ENCODE measurements at regions not wholly inside any gene's neighbourhood (a gene's known extent, or its start where the extent isn't known, plus 50 kb on each side); places are given as distances from the start of the nearest gene placed in this dataset.

DNA sequence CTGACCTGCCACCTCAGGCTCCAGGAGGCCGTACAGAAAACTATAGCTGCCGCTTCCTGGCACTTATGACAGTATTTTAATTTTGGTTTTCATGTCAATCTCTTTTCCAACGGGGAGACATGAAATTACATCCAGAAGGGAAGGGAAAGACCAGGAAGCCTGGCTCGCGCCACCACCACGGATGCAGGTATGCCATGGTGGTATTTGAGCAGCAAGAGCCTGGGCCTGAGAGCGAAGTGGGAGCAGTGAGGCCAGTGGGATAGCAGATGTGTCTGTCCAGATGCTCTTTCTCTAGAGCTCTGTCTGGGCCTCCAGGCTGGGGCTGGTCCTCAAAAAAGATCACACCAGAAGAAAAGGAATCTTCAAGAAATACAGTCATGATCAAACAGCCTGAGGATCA lies 82.5 kb upstream of the CPEB2 start:
- Histone ChIP-seq H2AFZ (ENCODE audit: control insufficient read depth, low read length) (no peak overlapping the region), H3K27me3 (ENCODE audit: control insufficient read depth, extremely low read depth, insufficient read depth, low read length) (no peaks in the 10 kb centered on the region), H4K20me1 (ENCODE audit: control insufficient read depth, extremely low read depth, insufficient read depth, low read length) (no peaks in the 10 kb centered on the region), H3K4me2 (ENCODE audit: control insufficient read depth, extremely low read depth, insufficient read depth, low read depth, low read length) (no peak overlapping the region), H3K4me3 (ENCODE audit: control insufficient read depth in 2 of 3, extremely low read depth in 1 of 3, insufficient read depth in 2 of 3, low read depth in 1 of 3, low read length in 3 of 3) (no peak overlapping the region), H3K9ac (ENCODE audit: control insufficient read depth, extremely low read depth, insufficient read depth, low read length) (no peak overlapping the region), H3K79me2 (ENCODE audit: control insufficient read depth, insufficient read depth, low read length) (no peaks in the 10 kb centered on the region), H3K36me3 (ENCODE audit: control insufficient read depth in 2 of 2, extremely low read depth in 1 of 2, insufficient read depth in 2 of 2, low read length in 2 of 2) (no peaks in the 10 kb centered on the region), H3K9me3 (ENCODE audit: control insufficient read depth, low read depth, low read length) (no peaks in the 10 kb centered on the region), H3K9me1 (ENCODE audit: control insufficient read depth, extremely low read depth, insufficient read depth, low read length) (no peaks in the 10 kb centered on the region), H3K27ac (ENCODE audit: control insufficient read depth, insufficient read depth, low read length) (no peak overlapping the region), H3K4me1 (ENCODE audit: control insufficient read depth, extremely low read depth, insufficient read depth, low read length) (peaks cover 9% of the 10 kb centered on the region)
- dilution Hi-C loops (cut with MboI; ENCODE audit: extremely low pct_ligation_motif_present, low sequenced_read_pairs), result no loop called here
- FAIRE-seq (no peak), DNase-seq (ENCODE audit: low read depth, low spot score) (no peak)
- TF ChIP-seq, protein P1, sequence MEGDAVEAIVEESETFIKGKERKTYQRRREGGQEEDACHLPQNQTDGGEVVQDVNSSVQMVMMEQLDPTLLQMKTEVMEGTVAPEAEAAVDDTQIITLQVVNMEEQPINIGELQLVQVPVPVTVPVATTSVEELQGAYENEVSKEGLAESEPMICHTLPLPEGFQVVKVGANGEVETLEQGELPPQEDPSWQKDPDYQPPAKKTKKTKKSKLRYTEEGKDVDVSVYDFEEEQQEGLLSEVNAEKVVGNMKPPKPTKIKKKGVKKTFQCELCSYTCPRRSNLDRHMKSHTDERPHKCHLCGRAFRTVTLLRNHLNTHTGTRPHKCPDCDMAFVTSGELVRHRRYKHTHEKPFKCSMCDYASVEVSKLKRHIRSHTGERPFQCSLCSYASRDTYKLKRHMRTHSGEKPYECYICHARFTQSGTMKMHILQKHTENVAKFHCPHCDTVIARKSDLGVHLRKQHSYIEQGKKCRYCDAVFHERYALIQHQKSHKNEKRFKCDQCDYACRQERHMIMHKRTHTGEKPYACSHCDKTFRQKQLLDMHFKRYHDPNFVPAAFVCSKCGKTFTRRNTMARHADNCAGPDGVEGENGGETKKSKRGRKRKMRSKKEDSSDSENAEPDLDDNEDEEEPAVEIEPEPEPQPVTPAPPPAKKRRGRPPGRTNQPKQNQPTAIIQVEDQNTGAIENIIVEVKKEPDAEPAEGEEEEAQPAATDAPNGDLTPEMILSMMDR (optimal IDR thresholded peaks at IDR 0.05 in 1 of 3, IDR thresholded peaks at IDR 0.05 in 1 of 3, conservative IDR thresholded peaks at IDR 0.05 in 1 of 3; ENCODE audit: extremely low read depth in 1 of 3, insufficient read depth in 2 of 3, low read length in 3 of 3), result no peak
- TF ChIP-seq EZH2 (IDR thresholded peaks at IDR 0.05; ENCODE audit: low read length), result no peak

- no peak for FAIRE-seq
- no peaks in the 10 kb centered on the region for H3K79me2 ChIP-seq (ENCODE audit: control insufficient read depth, insufficient read depth, low read length)
- dilution Hi-C loops (cut with MboI; ENCODE audit: extremely low pct_ligation_motif_present, low sequenced_read_pairs), result no loop called here
Measured at GRCh38 chr4:14920237-14920636, 82.0 kb upstream of the CPEB2 start.

More at GRCh38 chr4:14920237-14920636, 82.0 kb upstream of the CPEB2 start:
- no peaks in the 10 kb centered on the region for H3K27me3 ChIP-seq (ENCODE audit: control insufficient read depth, extremely low read depth, insufficient read depth, low read length)
- no peak overlapping the region for H2AFZ ChIP-seq (ENCODE audit: control insufficient read depth, low read length)
- H3K9me3 ChIP-seq (ENCODE audit: control insufficient read depth, low read depth, low read length), result no peaks in the 10 kb centered on the region
- no peak overlapping the region for H3K27ac ChIP-seq (ENCODE audit: control insufficient read depth, insufficient read depth, low read length)
- DNase-seq (ENCODE audit: low read depth, low spot score), result no peak
- no peak overlapping the region for H3K4me2 ChIP-seq (ENCODE audit: control insufficient read depth, extremely low read depth, insufficient read depth, low read depth, low read length)
- no peak for TF ChIP-seq EZH2 (IDR thresholded peaks at IDR 0.05; ENCODE audit: low read length)
- TF ChIP-seq, protein P1 (optimal IDR thresholded peaks at IDR 0.05 in 1 of 3, IDR thresholded peaks at IDR 0.05 in 1 of 3, conservative IDR thresholded peaks at IDR 0.05 in 1 of 3; ENCODE audit: extremely low read depth in 1 of 3, insufficient read depth in 2 of 3, low read length in 3 of 3), result no peak
- H3K4me3 ChIP-seq (ENCODE audit: control insufficient read depth in 2 of 3, extremely low read depth in 1 of 3, insufficient read depth in 2 of 3, low read depth in 1 of 3, low read length in 3 of 3), result no peak overlapping the region
- H3K9ac ChIP-seq (ENCODE audit: control insufficient read depth, extremely low read depth, insufficient read depth, low read length), result no peak overlapping the region
- no peaks in the 10 kb centered on the region for H4K20me1 ChIP-seq (ENCODE audit: control insufficient read depth, extremely low read depth, insufficient read depth, low read length)
- H3K36me3 ChIP-seq (ENCODE audit: control insufficient read depth in 2 of 2, extremely low read depth in 1 of 2, insufficient read depth in 2 of 2, low read length in 2 of 2), result no peaks in the 10 kb centered on the region
- H3K9me1 ChIP-seq (ENCODE audit: control insufficient read depth, extremely low read depth, insufficient read depth, low read length), result no peaks in the 10 kb centered on the region
- H3K4me1 ChIP-seq (ENCODE audit: control insufficient read depth, extremely low read depth, insufficient read depth, low read length), result peaks cover 9% of the 10 kb centered on the region
